NT2/D1 (cell line): ENCODE measurements at regions not wholly inside any gene's neighbourhood (a gene's known extent, or its start where the extent isn't known, plus 50 kb on each side); places are given as distances from the start of the nearest gene placed in this dataset.

Experiments used
- YY1 ChIP-seq: IDR thresholded peaks from 2 replicates; pipeline ENCODE4 v1.6.1; 2011; ENCODE audit not compliant: insufficient read length, insufficient read depth
- ZNF274 ChIP-seq: IDR thresholded peaks from 2 replicates; pipeline ENCODE4 v1.6.1; 2011; ENCODE audit warnings: mild to moderate bottlenecking, low read depth, low read length

GRCh38 chr12:125552295-125552694 lies 487.1 kb downstream of the AACS start:
- TF ChIP-seq YY1 (no peak), ZNF274 (no peak)
